ENCODE measurements at regions not wholly inside any gene's neighbourhood (a gene's known extent, or its start where the extent isn't known, plus 50 kb on each side); places are given as distances from the start of the nearest gene placed in this dataset.

DNA sequence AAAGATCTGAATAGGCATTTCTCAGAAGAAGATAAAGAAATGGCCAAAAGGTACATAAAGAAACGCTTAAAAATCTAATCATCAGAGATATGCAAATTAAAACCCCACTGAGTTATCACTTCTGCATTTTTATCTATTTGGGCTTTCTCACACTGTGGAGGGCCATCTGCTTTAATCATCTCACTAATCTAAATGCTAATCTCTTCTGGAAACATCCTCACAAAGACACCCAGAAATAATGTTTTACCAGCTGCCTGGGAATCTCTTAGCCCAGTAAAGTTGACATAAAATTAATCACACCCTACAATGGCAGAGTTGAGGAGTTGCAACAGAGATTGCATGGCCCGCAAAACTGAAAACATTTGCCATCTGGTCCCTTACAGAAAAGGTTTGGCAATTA lies 407.9 kb upstream of the CYLC2 start:
- no peak for TF ChIP-seq POLR2A (IDR thresholded peaks at IDR 0.05)
- TF ChIP-seq, protein P1, sequence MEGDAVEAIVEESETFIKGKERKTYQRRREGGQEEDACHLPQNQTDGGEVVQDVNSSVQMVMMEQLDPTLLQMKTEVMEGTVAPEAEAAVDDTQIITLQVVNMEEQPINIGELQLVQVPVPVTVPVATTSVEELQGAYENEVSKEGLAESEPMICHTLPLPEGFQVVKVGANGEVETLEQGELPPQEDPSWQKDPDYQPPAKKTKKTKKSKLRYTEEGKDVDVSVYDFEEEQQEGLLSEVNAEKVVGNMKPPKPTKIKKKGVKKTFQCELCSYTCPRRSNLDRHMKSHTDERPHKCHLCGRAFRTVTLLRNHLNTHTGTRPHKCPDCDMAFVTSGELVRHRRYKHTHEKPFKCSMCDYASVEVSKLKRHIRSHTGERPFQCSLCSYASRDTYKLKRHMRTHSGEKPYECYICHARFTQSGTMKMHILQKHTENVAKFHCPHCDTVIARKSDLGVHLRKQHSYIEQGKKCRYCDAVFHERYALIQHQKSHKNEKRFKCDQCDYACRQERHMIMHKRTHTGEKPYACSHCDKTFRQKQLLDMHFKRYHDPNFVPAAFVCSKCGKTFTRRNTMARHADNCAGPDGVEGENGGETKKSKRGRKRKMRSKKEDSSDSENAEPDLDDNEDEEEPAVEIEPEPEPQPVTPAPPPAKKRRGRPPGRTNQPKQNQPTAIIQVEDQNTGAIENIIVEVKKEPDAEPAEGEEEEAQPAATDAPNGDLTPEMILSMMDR (IDR thresholded peaks at IDR 0.05): no peak
